Activated CD4-positive, alpha-beta T cell treated with anti-CD3 and anti-CD28 coated beads for 36 hours (primary cell): ENCODE measurements at regions not wholly inside any gene's neighbourhood (a gene's known extent, or its start where the extent isn't known, plus 50 kb on each side); places are given as distances from the start of the nearest gene placed in this dataset.
"Not testable (repeated sequence)": the region's sequence is repeated elsewhere in the genome, so short reads cannot be mapped to it uniquely, and the experiment has no call there.

Experiments
- ATAC-seq: fragments of 200-7000 bp; cut with Tn5 transposase; one replicate; pipeline ENCODE4 v1.10.0; 2021; ENCODE audit warnings: mild to moderate bottlenecking, moderate library complexity
- CTCF ChIA-PET: fragments of 350-600 bp; sonication (Branson Sonifier 250); formaldehyde crosslinking; loops from one replicate; lab custom pipeline; 2021; ENCODE audit warnings: antibody characterized with exemption; lab: Charles Lee
- POLR2A ChIA-PET: fragments of 350-600 bp; sonication (Branson Sonifier 250); formaldehyde crosslinking; loops from one replicate; lab custom pipeline; 2021; ENCODE audit warnings: antibody characterized with exemption, inconsistent platforms; lab: Charles Lee
- DNase-seq: peaks from one replicate; pipeline ENCODE4 v3.0.0-alpha.2; 2020
- H3K27ac Mint-ChIP-seq: one replicate; pipeline ENCODE4 v1.8.0; 2021; ENCODE audit warnings: mixed read lengths
- H3K27me3 Mint-ChIP-seq: one replicate; pipeline ENCODE4 v1.8.0; 2021; ENCODE audit warnings: mixed read lengths
- H3K36me3 Mint-ChIP-seq: one replicate; pipeline ENCODE4 v1.8.0; 2021; ENCODE audit warnings: low read depth, mixed read lengths
- H3K4me1 Mint-ChIP-seq: one replicate; pipeline ENCODE4 v1.8.0; 2021; ENCODE audit warnings: mixed read lengths
- H3K4me3 Mint-ChIP-seq: one replicate; pipeline ENCODE4 v1.8.0; 2021; ENCODE audit warnings: mild to moderate bottlenecking, moderate library complexity, mixed read lengths
- H3K9me3 Mint-ChIP-seq: one replicate; pipeline ENCODE4 v1.8.0; 2021; ENCODE audit warnings: low read depth, mixed read lengths
- intact Hi-C, 2 experiments: fragments of 100-400 bp; cut with DNase I in 1 of 2; cut with micrococcal nuclease in 1 of 2; formaldehyde crosslinking; loops; one replicate each; pipeline versions ENCODE4 v1.14.2 to v1.15.1; 2022 to 2024; cut with DNase I, micrococcal nuclease

DNA sequence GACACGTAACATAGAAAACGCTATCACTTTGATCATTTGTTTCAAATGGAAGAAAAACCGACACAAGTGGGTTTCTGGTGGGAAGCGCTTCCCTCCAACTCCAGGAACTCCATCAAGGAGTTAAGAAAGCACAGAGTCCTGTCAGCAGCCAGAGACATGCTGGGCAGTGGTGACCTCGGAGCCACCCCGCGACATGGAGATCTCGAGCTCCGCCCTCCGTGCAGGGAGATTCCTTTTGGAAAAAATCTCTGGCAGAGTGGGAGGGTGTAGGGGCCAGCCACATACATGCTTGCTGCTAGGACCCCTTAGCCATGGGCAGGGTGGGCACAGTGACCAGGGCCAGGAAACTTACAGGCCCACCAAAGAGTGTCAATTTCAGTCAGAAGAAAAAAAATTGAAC lies 138.9 kb downstream of the GPCPD1 start:
- H3K9me3 Mint-ChIP-seq, ATAC-seq, H3K27me3 Mint-ChIP-seq, CTCF ChIA-PET, DNase-seq, H3K27ac Mint-ChIP-seq, POLR2A ChIA-PET, H3K4me1 Mint-ChIP-seq, H3K4me3 Mint-ChIP-seq, H3K36me3 Mint-ChIP-seq: not testable (repeated sequence)
- intact Hi-C loops = loop anchor here in 1 of 2 experiments (2.0 kb wide), 1 partner anchor 31 kb away; no protein-coding TSS in a partner anchor

DNA sequence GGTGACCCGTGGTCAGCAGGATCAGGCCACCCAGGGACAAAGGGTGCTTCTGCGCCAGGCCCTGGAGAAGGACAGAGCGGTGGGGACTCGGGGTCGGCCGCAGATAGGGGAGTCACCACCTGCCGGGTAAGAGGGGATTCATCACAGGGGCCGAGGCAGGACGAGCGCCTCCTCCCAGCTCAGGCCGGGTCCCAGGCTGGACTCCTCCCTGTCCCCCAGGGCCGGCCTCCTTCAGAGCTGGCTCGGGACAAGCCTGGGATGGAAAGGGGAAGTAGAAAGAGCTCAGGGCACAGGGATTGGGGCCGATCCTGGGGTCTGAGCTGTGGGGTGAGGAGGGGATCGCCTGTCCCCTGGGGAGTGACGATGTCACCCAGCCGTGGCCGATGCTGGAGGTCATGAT lies 139.4 kb downstream of the GPCPD1 start:
- CTCF ChIA-PET = no interaction called here
- ATAC-seq = no peak
- no peaks in the 10 kb centered on the region for H3K36me3 Mint-ChIP-seq
- H3K27me3 Mint-ChIP-seq = peaks cover 11% of the 10 kb centered on the region
- POLR2A ChIA-PET = no interaction called here
- no peaks in the 10 kb centered on the region for H3K9me3 Mint-ChIP-seq
- DNase-seq = no peak
- no peak overlapping the region for H3K27ac Mint-ChIP-seq
- H3K4me3 Mint-ChIP-seq = no peak overlapping the region
- intact Hi-C loops = no loop called here
- no peaks in the 10 kb centered on the region for H3K4me1 Mint-ChIP-seq

DNA sequence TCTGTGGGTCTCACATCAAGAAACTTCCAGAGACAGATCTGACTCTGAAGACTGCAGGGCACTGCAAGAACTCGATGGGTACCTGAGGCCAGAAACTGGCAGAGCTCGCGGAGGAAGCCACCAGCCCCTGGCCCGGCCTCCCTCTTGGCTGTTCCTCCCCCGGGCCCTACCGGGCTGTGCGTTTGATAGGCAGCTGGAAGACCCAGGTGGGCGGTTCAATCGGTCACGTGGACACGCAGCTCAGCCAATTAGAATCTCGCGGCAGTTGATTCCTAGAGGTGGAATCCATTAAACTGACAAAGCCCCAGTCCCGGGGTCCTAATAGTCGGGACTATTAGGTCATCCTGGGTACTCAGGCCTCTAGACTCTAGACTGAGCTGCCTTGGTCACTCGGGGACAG lies 139.9 kb downstream of the GPCPD1 start:
- DNase-seq = no peak
- H3K27me3 Mint-ChIP-seq = peaks cover 11% of the 10 kb centered on the region
- CTCF ChIA-PET = no interaction called here
- no peak for ATAC-seq
- no peak overlapping the region for H3K4me3 Mint-ChIP-seq
- H3K4me1 Mint-ChIP-seq = no peaks in the 10 kb centered on the region
- POLR2A ChIA-PET = no interaction called here
- no peaks in the 10 kb centered on the region for H3K9me3 Mint-ChIP-seq
- H3K27ac Mint-ChIP-seq = no peak overlapping the region
- intact Hi-C loops = no loop called here
- no peaks in the 10 kb centered on the region for H3K36me3 Mint-ChIP-seq

DNA sequence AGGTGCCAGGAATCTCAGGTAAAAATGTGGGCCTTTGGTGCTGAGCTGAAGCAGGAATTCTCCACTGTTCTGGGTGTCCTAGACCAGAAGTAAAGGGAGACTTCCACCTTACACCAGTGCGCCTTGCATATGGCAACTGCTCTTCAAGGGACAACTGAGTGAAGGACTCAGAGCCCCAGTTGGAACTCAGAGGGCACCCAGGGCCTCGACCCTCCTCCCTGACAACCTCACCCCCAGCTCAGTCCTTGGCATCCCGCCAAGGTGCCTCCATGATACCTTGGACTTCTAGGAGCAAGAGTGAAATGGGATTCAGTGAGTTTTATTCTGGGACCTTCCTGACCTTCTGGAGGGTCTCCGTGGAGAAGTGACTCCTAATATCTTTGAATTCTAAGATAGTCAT lies 140.3 kb downstream of the GPCPD1 start:
- intact Hi-C loops = no loop called here
- Mint-ChIP-seq H3K4me1 (no peaks in the 10 kb centered on the region), H3K36me3 (no peaks in the 10 kb centered on the region), H3K9me3 (no peaks in the 10 kb centered on the region), H3K27ac (no peak overlapping the region), H3K4me3 (no peak overlapping the region), H3K27me3 (peaks cover 11% of the 10 kb centered on the region)
- ChIA-PET CTCF (no interaction called here), POLR2A (no interaction called here)
- DNase-seq = no peak
- ATAC-seq = no peak

DNA sequence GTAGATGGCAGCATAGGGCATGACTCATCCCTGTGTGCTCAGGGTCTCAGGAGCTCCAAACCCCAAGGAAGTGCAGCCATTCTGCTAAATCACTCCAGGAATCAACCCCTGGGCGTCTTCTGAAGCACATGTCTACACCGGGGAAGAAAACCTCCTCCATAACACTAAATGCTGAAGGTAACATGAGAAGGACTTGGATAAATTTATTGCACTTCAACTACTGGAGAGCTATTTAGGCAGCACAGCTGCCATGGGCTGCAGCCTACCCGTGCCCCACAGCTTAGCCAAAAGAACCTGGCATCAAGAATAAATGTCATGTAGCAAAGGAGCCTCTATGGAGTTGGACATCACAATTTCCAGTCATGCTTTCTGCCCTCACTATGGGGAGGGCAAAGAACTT lies 141.7 kb downstream of the GPCPD1 start:
- ChIA-PET CTCF (interaction anchor here (0.6 to 1.3 kb wide), 2 partner anchors 21 to 47 kb away, joined by 3 to 4 read pairs; no protein-coding TSS in a partner anchor), POLR2A (interaction anchor here (0.5 kb wide), 1 partner anchor 328 kb away, joined by 7 read pairs; no protein-coding TSS in a partner anchor)
- H3K9me3 Mint-ChIP-seq = no peaks in the 10 kb centered on the region
- no peak for ATAC-seq
- no peak overlapping the region for H3K27ac Mint-ChIP-seq
- intact Hi-C loops = no loop called here
- no peaks in the 10 kb centered on the region for H3K4me1 Mint-ChIP-seq
- H3K36me3 Mint-ChIP-seq = no peaks in the 10 kb centered on the region
- no peak for DNase-seq
- H3K27me3 Mint-ChIP-seq = peaks cover 11% of the 10 kb centered on the region
- H3K4me3 Mint-ChIP-seq = no peak overlapping the region

DNA sequence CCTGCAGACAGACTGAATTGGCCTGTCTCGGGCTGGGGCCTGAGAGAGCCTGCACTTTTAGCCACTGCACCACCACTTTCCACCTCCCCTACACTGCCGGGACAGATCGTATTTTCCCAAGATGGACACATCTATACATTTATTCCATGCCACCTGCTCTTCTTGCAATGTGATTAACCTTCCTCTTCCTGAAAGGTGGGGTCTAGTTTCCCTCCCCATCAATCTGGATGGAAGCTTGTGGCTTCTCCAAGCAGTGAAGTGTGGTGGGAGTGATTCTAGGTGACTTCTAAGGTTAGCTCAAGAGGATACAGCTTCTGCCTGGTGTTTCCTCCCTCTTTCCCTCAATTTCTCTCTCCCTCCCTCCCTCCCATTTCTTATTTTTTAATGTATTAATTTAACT lies 143.7 kb downstream of the GPCPD1 start:
- ATAC-seq (no peak), DNase-seq (no peak)
- Mint-ChIP-seq H3K9me3 (no peaks in the 10 kb centered on the region), H3K36me3 (no peaks in the 10 kb centered on the region), H3K27me3 (peaks cover 11% of the 10 kb centered on the region), H3K27ac (no peak overlapping the region), H3K4me1 (no peaks in the 10 kb centered on the region), H3K4me3 (no peak overlapping the region)
- intact Hi-C loops = no loop called here
- ChIA-PET POLR2A (no interaction called here), CTCF (interaction anchor here (1.0 kb wide), 1 partner anchor 19 kb away, joined by 3 read pairs; no protein-coding TSS in a partner anchor)

DNA sequence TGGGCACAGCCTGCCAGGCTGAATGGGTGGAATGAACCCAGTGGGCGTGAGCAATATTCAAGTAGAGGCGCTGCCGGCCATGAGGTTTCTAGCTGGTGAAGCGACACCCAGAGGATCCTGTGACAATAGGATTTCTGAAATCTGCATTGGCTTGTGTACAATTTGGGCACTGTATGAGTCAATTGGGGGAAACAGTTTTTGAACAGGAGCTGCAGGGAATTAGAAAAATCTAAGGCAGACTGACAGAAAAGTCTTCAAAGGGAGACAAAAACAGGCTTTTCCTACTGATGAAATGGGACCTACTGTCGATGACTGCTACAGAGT lies 145.2 kb downstream of the GPCPD1 start:
- no peak overlapping the region for H3K4me3 Mint-ChIP-seq
- no peaks in the 10 kb centered on the region for H3K4me1 Mint-ChIP-seq
- CTCF ChIA-PET = no interaction called here
- ATAC-seq = no peak
- no peak overlapping the region for H3K27ac Mint-ChIP-seq
- peaks cover 18% of the 10 kb centered on the region for H3K27me3 Mint-ChIP-seq
- POLR2A ChIA-PET = no interaction called here
- DNase-seq = no peak
- H3K9me3 Mint-ChIP-seq = peaks cover 4% of the 10 kb centered on the region
- no peaks in the 10 kb centered on the region for H3K36me3 Mint-ChIP-seq
- intact Hi-C loops = no loop called here

DNA sequence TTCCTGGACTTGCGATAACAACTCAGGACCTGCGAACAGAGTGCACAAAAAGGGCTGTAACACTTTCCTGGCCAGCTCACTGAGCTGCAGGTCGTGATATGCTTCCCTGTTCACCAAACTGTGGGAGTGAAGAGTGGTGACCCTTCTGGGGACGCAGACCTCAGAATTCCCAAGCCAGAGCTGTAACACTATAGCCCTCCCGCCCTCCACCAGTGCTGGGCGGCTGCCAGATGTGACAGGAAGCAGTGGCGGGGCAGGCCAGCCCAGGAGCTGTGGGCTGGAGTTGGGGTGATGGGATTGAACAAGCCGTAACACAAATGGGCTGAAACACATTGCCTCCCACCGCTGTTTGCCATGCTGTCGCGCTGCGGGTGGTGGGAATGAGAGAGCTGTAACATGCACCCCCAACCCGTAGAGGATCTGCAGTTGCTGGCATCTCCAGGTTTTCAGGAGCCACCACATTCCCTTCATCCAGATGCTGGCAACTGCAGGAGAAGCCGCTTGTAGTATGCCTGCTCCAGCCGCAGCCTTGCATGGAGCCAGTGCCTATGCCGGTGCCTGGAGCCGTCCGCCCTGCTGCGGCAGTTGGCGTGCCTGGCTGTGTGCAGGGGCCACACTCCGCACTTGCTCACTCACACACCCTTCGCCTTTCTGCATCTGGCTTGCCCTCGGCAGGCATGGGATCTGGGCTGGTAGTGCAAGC lies 145.8 kb downstream of the GPCPD1 start:
- POLR2A ChIA-PET = no interaction called here
- no peak overlapping the region for H3K27ac Mint-ChIP-seq
- H3K4me1 Mint-ChIP-seq = no peaks in the 10 kb centered on the region

DNA sequence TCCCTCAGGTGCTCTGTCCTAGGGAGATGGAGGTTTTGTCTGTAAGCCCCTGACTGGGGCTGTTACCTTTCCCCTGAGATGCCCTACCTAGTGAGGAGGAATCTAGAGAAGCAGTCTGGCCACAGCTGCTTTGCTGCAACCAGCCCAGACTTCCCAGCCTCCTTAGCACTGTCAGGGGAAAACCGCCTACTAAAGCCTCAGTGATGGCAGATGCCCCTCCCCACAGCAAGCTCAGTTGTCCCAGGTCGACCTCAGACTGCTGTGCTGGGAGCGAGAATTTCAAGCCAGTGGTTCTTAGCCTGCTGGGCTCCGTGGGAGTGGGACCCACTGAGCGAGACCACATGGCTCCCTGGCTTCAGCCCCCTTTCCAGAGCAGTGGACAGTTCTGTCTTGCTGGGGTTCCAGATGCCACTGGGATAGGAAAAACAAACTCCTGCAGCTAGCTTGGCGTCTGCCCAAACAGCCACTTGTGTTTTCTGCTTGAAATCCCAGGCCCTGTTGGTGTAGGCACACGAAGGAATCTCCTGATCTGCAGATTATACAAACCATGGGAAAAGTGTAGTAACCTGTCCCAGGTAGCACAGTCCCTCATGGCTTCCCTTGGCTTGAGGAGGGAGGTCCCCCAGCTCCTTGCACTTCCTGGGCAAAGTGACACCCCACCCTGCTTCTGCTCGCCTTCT lies 146.4 kb upstream of the PROKR2 start:
- Mint-ChIP-seq H3K9me3 (peaks cover 8% of the 10 kb centered on the region), H3K27ac (no peak overlapping the region), H3K36me3 (no peaks in the 10 kb centered on the region), H3K4me3 (no peak overlapping the region), H3K4me1 (no peaks in the 10 kb centered on the region), H3K27me3 (peaks cover 26% of the 10 kb centered on the region)
- no peak for DNase-seq
- no peak for ATAC-seq
- CTCF ChIA-PET = interaction anchor here (1.0 kb wide), 1 partner anchor 16 kb away, joined by 3 read pairs; no protein-coding TSS in a partner anchor
- POLR2A ChIA-PET = no interaction called here
- intact Hi-C loops = no loop called here

More for the DNA sequence above, 145.8 kb downstream of the GPCPD1 start:
- Mint-ChIP-seq H3K4me3 (no peak overlapping the region), H3K36me3 (no peaks in the 10 kb centered on the region), H3K9me3 (peaks cover 8% of the 10 kb centered on the region), H3K27me3 (peaks cover 23% of the 10 kb centered on the region)
- ATAC-seq (no peak), DNase-seq (no peak)
- CTCF ChIA-PET = no interaction called here
- intact Hi-C loops = no loop called here

DNA sequence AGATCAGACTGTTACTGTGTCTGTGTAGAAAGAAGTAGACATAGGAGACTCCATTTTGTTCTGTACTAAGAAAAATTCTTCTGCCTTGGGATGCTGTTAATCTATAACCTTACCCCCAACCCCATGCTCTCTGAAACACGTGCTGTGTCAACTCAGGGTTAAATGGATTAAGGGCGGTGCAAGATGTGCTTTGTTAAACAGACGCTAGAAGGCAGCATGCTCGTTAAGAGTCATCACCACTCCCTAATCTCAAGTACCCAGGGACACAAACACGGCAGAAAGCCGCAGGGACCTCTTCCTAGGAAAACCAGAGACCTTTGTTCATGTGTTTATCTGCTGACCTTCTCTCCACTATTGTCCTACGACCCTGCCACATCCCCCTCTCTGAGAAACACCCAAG lies 137.0 kb upstream of the PROKR2 start:
- intact Hi-C loops, H3K4me1 Mint-ChIP-seq, H3K36me3 Mint-ChIP-seq, H3K27me3 Mint-ChIP-seq, H3K4me3 Mint-ChIP-seq, H3K9me3 Mint-ChIP-seq, DNase-seq, H3K27ac Mint-ChIP-seq, POLR2A ChIA-PET, ATAC-seq, CTCF ChIA-PET: not testable (repeated sequence)

DNA sequence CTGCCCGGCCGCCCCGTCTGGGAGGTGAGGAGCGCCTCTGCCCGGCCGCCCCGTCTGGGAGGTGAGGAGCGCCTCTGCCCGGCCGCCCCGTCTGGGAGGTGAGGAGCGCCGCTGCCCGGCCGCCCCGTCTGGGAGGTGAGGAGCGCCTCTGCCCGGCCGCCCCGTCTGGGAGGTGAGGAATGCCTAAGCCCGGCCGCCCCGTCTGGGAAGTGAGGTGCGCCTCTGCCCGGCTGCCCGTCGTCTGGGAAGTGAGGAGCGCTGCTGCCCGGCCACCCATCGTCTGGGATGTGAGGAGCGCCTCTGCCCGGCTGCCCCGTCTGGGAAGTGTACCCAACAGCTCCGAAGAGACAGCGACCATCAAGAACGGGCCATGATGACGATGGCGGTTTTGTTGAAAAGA lies 136.6 kb upstream of the PROKR2 start:
- H3K9me3 Mint-ChIP-seq, POLR2A ChIA-PET, H3K4me3 Mint-ChIP-seq, intact Hi-C loops, H3K27ac Mint-ChIP-seq, CTCF ChIA-PET, H3K4me1 Mint-ChIP-seq, H3K27me3 Mint-ChIP-seq, H3K36me3 Mint-ChIP-seq, DNase-seq, ATAC-seq: not testable (repeated sequence)

DNA sequence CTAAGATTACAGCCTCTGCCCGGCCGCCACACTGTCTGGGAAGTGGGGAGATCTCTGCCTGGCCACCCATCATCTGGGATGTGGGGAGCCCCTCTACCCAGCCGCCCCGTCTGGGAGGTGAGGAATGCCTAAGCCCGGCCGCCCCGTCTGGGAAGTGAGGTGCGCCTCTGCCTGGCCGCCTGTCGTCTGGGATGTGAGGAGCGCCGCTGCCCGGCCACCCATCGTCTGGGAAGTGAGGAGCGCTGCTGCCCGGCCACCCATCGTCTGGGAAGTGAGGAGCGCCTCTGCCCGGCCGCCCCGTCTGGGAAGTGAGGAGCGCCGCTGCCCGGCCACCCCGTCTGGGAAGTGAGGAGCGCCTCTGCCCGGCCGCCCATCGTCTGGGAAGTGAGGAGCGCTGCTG lies 135.9 kb upstream of the PROKR2 start:
- ATAC-seq, intact Hi-C loops, H3K36me3 Mint-ChIP-seq, H3K4me1 Mint-ChIP-seq, H3K27ac Mint-ChIP-seq, DNase-seq, POLR2A ChIA-PET, CTCF ChIA-PET, H3K9me3 Mint-ChIP-seq, H3K4me3 Mint-ChIP-seq: not testable (repeated sequence)
- H3K27me3 Mint-ChIP-seq = peaks cover 11% of the 10 kb centered on the region
